GM12891 (cell line): ENCODE measurements at regions not wholly inside any gene's neighbourhood (a gene's known extent, or its start where the extent isn't known, plus 50 kb on each side); places are given as distances from the start of the nearest gene placed in this dataset.

ENCODE experiments used
- POLR2A ChIP-seq: IDR thresholded peaks from 2 replicates; pipeline ENCODE4 v1.6.1; 2011; ENCODE audit warnings: low read depth, low read length, control low read depth
- POLR2AphosphoS5 ChIP-seq: IDR thresholded peaks from 2 replicates; pipeline ENCODE4 v1.6.1; 2011; ENCODE audit warnings: low read depth, low read length, control low read depth
- SPI1 ChIP-seq: IDR thresholded peaks from 2 replicates; pipeline ENCODE4 v1.6.1; 2011; ENCODE audit warnings: low read depth, low read length, control low read depth
- TAF1 ChIP-seq: IDR thresholded peaks from 2 replicates; pipeline ENCODE4 v1.6.1; 2011; ENCODE audit warnings: low read depth, low read length, control low read depth

DNA sequence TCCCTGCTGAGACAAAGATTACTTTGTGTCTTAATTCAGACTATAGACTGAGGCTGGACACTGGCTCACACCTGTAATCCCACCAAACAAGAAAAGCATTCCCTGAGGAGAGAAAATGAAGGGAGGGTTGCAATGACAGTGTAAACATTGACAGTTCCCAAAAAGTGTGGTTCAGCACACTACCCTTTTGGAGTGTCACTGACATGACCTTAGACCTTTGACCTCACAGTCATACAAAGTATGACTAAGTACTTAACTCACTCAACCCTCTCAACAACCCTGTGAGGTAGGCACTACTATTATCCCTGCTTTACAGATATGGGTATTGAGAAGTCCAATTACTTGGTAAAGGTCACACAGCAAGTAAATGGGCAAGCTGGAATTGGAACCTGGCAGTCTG lies 341.7 kb downstream of the LRRC3B start:
- TF ChIP-seq POLR2AphosphoS5 = no peak
- no peak for TF ChIP-seq POLR2A
- no peak for TF ChIP-seq SPI1
- TF ChIP-seq TAF1 = no peak
